Loucy (cell line): ENCODE measurements at regions not wholly inside any gene's neighbourhood (a gene's known extent, or its start where the extent isn't known, plus 50 kb on each side); places are given as distances from the start of the nearest gene placed in this dataset.

Experiments used
- H2AFZ ChIP-seq: fragments of 200-600 bp; sonication (generic); 2 replicates; pipeline ENCODE4 v1.6.0; 2016; ENCODE audit warnings: antibody characterized with exemption, mild to moderate bottlenecking, low read length, moderate library complexity
- H3F3A ChIP-seq: fragments of 200-600 bp; 2 replicates; pipeline ENCODE4 v1.6.0; 2016; ENCODE audit warnings: antibody characterized with exemption, low read depth, mild to moderate bottlenecking
- H3K27me3 ChIP-seq: fragments of 200-600 bp; sonication (generic); 2 replicates; pipeline ENCODE4 v1.6.1; 2014; ENCODE audit warnings: low read length, mild to moderate bottlenecking; ENCODE audit not compliant: insufficient read depth, poor library complexity, severe bottlenecking
- H3K36me3 ChIP-seq: fragments of 200-600 bp; sonication (generic); 2 replicates; pipeline ENCODE4 v1.6.1; 2016; ENCODE audit warnings: low read length; ENCODE audit not compliant: insufficient read depth
- H3K4me1 ChIP-seq: fragments of 200-600 bp; sonication (generic); 2 replicates; pipeline ENCODE4 v1.5.1; 2014; ENCODE audit warnings: low read length, mild to moderate bottlenecking; ENCODE audit not compliant: insufficient read depth, poor library complexity, severe bottlenecking
- H3K4me2 ChIP-seq: fragments of 200-600 bp; sonication (generic); 2 replicates; pipeline ENCODE4 v1.6.0; 2014; ENCODE audit warnings: antibody characterized with exemption, low read length, low read depth, mild to moderate bottlenecking; ENCODE audit not compliant: poor library complexity, severe bottlenecking
- H3K4me3 ChIP-seq: fragments of 200-600 bp; sonication (generic); 2 replicates; pipeline ENCODE4 v1.5.1; 2014; ENCODE audit warnings: low read length, mild to moderate bottlenecking, mixed read lengths; ENCODE audit not compliant: poor library complexity, severe bottlenecking
- H3K79me2 ChIP-seq: fragments of 200-600 bp; sonication (generic); 2 replicates; pipeline ENCODE4 v1.6.1; 2014; ENCODE audit warnings: low read length; ENCODE audit not compliant: insufficient read depth
- H3K9ac ChIP-seq: fragments of 200-600 bp; sonication (generic); 2 replicates; pipeline ENCODE4 v1.6.0; 2014; ENCODE audit warnings: mild to moderate bottlenecking, low read depth, low read length, moderate library complexity; ENCODE audit not compliant: poor library complexity, severe bottlenecking
- H3K9me2 ChIP-seq: fragments of 200-600 bp; sonication (generic); replicated peaks from 2 replicates; pipeline ENCODE4 v1.6.1; 2016; ENCODE audit warnings: low read depth, low read length, mixed read lengths
- H3K9me3 ChIP-seq: fragments of 200-600 bp; sonication (generic); 2 replicates; pipeline ENCODE4 v1.6.1; 2014; ENCODE audit warnings: mild to moderate bottlenecking, antibody characterized with exemption, low read length, low read depth; ENCODE audit not compliant: insufficient read depth
- H4K20me1 ChIP-seq: fragments of 200-600 bp; sonication (generic); 2 replicates; pipeline ENCODE4 v1.6.0; 2014; ENCODE audit warnings: antibody characterized with exemption, low read length, mild to moderate bottlenecking; ENCODE audit not compliant: insufficient read depth, poor library complexity, severe bottlenecking
- EZH2phosphoT487 ChIP-seq: fragments of 200-600 bp; IDR thresholded peaks from 2 replicates; pipeline ENCODE4 v1.6.1; 2018; ENCODE audit warnings: antibody characterized with exemption, mild to moderate bottlenecking, moderate library complexity, borderline replicate concordance
- TF ChIP-seq, protein P1 (sequence below): fragments of 200-600 bp; sonication (generic); conservative IDR thresholded peaks from 2 replicates; pipeline ENCODE4 v1.5.1; 2014; ENCODE audit warnings: mild to moderate bottlenecking, antibody characterized with exemption, low read length

DNA sequence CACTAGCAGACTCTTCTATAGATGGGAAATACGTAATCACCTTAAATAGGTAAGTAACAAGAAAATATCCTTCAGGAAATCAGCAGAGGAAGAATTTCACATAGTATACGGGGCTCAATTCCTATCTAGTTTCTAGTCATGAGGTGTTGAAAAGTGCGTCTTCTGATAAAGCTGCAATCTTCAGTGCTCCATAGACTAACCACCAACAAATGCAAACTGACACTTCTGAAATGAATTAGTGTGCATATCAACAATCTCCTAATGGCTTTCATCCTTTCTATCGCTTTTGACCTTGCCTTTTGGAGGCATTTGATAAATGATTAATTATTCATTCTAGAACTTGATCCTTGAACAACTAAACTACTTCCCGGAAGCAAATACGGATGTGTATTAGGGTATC is 2306.6 kb upstream of the AGA start:
- no peak overlapping the region for H3K4me2 ChIP-seq
- H3F3A ChIP-seq = no peaks in the 10 kb centered on the region
- H2AFZ ChIP-seq = no peak overlapping the region
- no peaks in the 10 kb centered on the region for H3K9me2 ChIP-seq
- no peaks in the 10 kb centered on the region for H3K9me3 ChIP-seq
- no peaks in the 10 kb centered on the region for H4K20me1 ChIP-seq
- no peak for TF ChIP-seq EZH2phosphoT487
- TF ChIP-seq, protein P1, sequence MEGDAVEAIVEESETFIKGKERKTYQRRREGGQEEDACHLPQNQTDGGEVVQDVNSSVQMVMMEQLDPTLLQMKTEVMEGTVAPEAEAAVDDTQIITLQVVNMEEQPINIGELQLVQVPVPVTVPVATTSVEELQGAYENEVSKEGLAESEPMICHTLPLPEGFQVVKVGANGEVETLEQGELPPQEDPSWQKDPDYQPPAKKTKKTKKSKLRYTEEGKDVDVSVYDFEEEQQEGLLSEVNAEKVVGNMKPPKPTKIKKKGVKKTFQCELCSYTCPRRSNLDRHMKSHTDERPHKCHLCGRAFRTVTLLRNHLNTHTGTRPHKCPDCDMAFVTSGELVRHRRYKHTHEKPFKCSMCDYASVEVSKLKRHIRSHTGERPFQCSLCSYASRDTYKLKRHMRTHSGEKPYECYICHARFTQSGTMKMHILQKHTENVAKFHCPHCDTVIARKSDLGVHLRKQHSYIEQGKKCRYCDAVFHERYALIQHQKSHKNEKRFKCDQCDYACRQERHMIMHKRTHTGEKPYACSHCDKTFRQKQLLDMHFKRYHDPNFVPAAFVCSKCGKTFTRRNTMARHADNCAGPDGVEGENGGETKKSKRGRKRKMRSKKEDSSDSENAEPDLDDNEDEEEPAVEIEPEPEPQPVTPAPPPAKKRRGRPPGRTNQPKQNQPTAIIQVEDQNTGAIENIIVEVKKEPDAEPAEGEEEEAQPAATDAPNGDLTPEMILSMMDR = no peak
- H3K9ac ChIP-seq = no peak overlapping the region
- H3K79me2 ChIP-seq = no peaks in the 10 kb centered on the region
- no peaks in the 10 kb centered on the region for H3K36me3 ChIP-seq
- H3K4me1 ChIP-seq = no peaks in the 10 kb centered on the region
- H3K4me3 ChIP-seq = no peak overlapping the region
- no peaks in the 10 kb centered on the region for H3K27me3 ChIP-seq

DNA sequence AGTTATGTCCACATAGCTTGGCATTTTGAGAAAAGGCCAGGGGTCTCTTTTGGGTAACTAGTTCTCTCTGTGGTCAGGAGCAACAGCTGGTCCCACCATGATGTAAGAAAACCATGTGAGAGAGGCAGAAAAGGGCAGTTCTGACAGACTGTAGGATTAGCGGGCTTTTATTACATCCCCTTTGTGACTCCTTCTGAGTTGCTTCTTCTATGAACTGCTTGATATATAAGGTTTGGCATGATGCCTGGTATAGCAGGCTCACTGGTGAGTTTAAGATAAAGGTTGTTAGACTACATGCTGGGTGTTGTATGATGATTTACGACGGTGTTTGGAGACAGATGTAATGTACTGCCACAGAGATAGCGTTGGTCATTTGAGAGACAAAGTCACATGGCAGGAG is 2308.1 kb upstream of the AGA start:
- H3K4me2 ChIP-seq = no peak overlapping the region
- H2AFZ ChIP-seq = no peak overlapping the region
- no peak overlapping the region for H3K4me3 ChIP-seq
- H3F3A ChIP-seq = no peaks in the 10 kb centered on the region
- no peaks in the 10 kb centered on the region for H4K20me1 ChIP-seq
- no peaks in the 10 kb centered on the region for H3K4me1 ChIP-seq
- no peak overlapping the region for H3K9ac ChIP-seq
- H3K36me3 ChIP-seq = no peaks in the 10 kb centered on the region
- no peaks in the 10 kb centered on the region for H3K9me3 ChIP-seq
- H3K9me2 ChIP-seq = no peaks in the 10 kb centered on the region
- H3K27me3 ChIP-seq = no peaks in the 10 kb centered on the region
- TF ChIP-seq EZH2phosphoT487 = no peak
- TF ChIP-seq, protein P1 = no peak
- no peaks in the 10 kb centered on the region for H3K79me2 ChIP-seq

DNA sequence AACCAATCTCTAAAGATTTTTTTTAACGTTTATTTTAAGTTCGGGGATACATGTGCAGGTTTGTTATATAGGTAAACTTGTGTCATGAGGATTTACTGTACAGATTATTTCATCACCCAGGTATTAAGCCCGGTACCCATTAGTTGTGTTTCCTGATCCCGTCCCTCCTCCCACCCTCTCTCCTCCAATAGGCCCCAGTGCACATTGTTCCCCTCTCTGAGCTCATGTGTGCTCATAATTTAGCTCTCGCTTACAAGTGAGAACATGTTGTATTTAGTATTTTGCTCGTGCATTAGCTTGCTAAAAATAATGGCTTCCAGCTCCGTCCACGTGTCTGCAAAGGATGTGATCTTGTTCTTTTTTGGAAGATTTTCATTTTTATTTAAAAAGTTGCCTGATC is 2309.4 kb upstream of the AGA start:
- Histone ChIP-seq H3K27me3 (no peaks in the 10 kb centered on the region), H3K9me3 (no peaks in the 10 kb centered on the region), H3K9ac (no peak overlapping the region), H2AFZ (no peak overlapping the region), H3K79me2 (no peaks in the 10 kb centered on the region), H3K4me1 (no peaks in the 10 kb centered on the region), H3K4me3 (no peak overlapping the region), H3K9me2 (no peaks in the 10 kb centered on the region), H3K36me3 (no peaks in the 10 kb centered on the region), H3K4me2 (no peak overlapping the region), H3F3A (no peaks in the 10 kb centered on the region), H4K20me1 (no peaks in the 10 kb centered on the region)
- no peak for TF ChIP-seq EZH2phosphoT487
- TF ChIP-seq, protein P1 = no peak
